ENCODE measurements at regions not wholly inside any gene's neighbourhood (a gene's known extent, or its start where the extent isn't known, plus 50 kb on each side); places are given as distances from the start of the nearest gene placed in this dataset.
A peak's percentile ranks its signal among the peaks of the same experiment; 100 is the strongest.

DNA sequence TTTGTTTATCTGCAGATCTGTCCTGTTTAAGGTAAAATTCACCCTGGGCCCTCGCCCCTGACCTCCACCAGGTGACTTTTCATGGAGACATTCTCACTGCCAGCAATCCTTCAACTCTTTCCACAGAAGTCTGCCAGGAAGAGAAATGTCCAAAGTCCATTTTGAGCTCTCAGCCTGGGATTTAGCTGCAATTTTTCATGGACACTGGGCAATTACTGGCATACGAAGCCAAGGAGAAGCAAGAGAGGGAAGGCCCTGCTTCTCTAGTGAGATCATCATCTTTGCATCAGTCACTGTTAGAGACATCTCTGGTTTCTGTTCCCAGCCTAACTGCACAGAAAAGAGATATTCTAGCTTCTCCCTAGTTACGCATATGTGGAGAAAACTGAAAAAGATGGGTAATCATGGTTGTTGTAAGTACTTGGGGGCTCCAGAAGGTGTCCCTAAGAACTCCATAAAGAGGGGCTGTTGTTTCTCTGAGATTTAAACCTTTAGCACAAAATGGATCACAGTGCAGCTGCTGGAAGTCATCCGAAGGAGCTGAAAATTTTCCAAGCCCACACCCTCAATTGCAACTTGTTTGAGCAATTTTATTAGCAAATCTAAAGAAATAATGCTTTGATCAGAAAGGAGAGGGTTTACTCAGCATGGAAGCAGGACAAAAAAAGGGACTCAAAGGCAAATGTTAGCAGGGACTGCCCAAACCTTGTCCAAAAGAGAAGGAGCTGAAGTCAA is 168.9 kb downstream of the SNX10 start:
- no peaks in the 10 kb centered on the region for H3K9me3 Mint-ChIP-seq
- no peaks in the 10 kb centered on the region for H3K9me3 ChIP-seq (ENCODE audit: low read depth)
- DNase-seq (ENCODE audit: low spot score): no peak
- peaks cover 2% of the 10 kb centered on the region for H3K36me3 Mint-ChIP-seq
- no peak overlapping the region for H2AFZ ChIP-seq (replicated peaks)
- peaks cover 3% of the 10 kb centered on the region for H3K27me3 Mint-ChIP-seq (ENCODE audit: insufficient read depth, low read depth)
- H3F3A ChIP-seq (ENCODE audit: low read depth): no peaks in the 10 kb centered on the region
- no peaks in the 10 kb centered on the region for H3K27me3 ChIP-seq
- no peak for TF ChIP-seq EZH2phosphoT487 (IDR thresholded peaks at IDR 0.05)
- TF ChIP-seq, protein P1, sequence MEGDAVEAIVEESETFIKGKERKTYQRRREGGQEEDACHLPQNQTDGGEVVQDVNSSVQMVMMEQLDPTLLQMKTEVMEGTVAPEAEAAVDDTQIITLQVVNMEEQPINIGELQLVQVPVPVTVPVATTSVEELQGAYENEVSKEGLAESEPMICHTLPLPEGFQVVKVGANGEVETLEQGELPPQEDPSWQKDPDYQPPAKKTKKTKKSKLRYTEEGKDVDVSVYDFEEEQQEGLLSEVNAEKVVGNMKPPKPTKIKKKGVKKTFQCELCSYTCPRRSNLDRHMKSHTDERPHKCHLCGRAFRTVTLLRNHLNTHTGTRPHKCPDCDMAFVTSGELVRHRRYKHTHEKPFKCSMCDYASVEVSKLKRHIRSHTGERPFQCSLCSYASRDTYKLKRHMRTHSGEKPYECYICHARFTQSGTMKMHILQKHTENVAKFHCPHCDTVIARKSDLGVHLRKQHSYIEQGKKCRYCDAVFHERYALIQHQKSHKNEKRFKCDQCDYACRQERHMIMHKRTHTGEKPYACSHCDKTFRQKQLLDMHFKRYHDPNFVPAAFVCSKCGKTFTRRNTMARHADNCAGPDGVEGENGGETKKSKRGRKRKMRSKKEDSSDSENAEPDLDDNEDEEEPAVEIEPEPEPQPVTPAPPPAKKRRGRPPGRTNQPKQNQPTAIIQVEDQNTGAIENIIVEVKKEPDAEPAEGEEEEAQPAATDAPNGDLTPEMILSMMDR (IDR thresholded peaks at IDR 0.05): no peak
- TF ChIP-seq EZH2 (IDR thresholded peaks at IDR 0.05): no peak
- H3K79me2 ChIP-seq (ENCODE audit: low read depth): no peaks in the 10 kb centered on the region
- H4K20me1 ChIP-seq (ENCODE audit: low read depth): no peaks in the 10 kb centered on the region
- no peak overlapping the region for H3K4me3 ChIP-seq
- no peak overlapping the region for H3K4me3 Mint-ChIP-seq
- H3K27ac ChIP-seq: no peak overlapping the region
- no peaks in the 10 kb centered on the region for H3K4me1 ChIP-seq
- no peak overlapping the region for H3K9ac ChIP-seq
- no peak overlapping the region for H3K4me2 ChIP-seq
- peaks cover 5% of the 10 kb centered on the region for H3K4me1 Mint-ChIP-seq
- no peaks in the 10 kb centered on the region for H3K36me3 ChIP-seq
- H3K27ac Mint-ChIP-seq: no peak overlapping the region

DNA sequence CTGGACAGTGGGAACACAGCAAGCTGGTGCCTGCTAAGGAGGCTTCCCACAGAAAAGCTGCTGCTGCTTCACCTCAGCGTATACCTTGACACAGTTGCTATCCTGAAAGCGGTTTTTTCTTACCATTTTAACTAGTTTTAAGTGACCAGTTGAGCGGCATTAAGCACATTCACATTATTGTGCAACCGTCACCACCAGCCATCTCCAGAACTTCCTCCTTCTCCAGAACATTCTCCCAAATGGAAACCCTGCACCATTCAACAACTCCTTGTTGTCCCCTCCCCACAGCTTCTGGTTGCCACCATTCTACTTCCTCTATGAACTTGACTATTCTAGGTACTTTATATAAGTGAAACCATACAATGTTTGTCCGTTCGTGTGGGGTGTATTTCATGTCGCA is 169.9 kb downstream of the SNX10 start:
- Mint-ChIP-seq H3K9me3 (no peaks in the 10 kb centered on the region), H3K4me3 (no peak overlapping the region), H3K27ac (peak overlapping the region; percentile 64), H3K4me1 (peaks cover 5% of the 10 kb centered on the region), H3K36me3 (peaks cover 2% of the 10 kb centered on the region), H3K27me3 (ENCODE audit: insufficient read depth, low read depth) (peaks cover 3% of the 10 kb centered on the region)
- Histone ChIP-seq H3K9me3 (ENCODE audit: low read depth) (no peaks in the 10 kb centered on the region), H3K4me2 (no peak overlapping the region), H2AFZ (replicated peaks) (no peak overlapping the region), H3K36me3 (no peaks in the 10 kb centered on the region), H3K9ac (no peak overlapping the region), H3K27me3 (no peaks in the 10 kb centered on the region), H3K4me1 (no peaks in the 10 kb centered on the region), H3K4me3 (no peak overlapping the region), H3K79me2 (ENCODE audit: low read depth) (no peaks in the 10 kb centered on the region), H3K27ac (no peak overlapping the region), H4K20me1 (ENCODE audit: low read depth) (no peaks in the 10 kb centered on the region), H3F3A (ENCODE audit: low read depth) (no peaks in the 10 kb centered on the region)
- TF ChIP-seq, protein P1 (IDR thresholded peaks at IDR 0.05): no peak
- TF ChIP-seq EZH2phosphoT487 (IDR thresholded peaks at IDR 0.05): no peak
- no peak for TF ChIP-seq EZH2 (IDR thresholded peaks at IDR 0.05)
- no peak for DNase-seq (ENCODE audit: low spot score)

DNA sequence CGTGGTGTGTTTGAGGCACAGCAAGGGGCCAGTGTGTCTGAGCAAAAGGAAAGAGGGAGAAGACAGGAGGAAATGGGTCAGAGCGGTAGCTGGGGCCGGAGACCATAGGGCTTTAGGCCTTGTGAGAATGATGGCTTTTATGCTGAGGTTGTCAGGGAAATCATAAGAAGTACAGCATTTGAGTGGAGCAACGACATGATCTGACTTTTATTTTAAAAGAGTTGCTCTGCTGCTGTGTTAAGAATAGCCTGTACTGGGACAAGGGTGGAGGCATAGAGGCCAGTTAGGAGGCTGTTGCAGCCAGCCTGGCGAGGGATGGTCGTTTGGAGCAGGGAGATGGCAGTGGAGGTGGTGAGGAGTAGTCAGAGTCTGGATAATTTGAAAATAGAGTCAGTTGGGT is 174.3 kb downstream of the SNX10 start:
- Mint-ChIP-seq H3K36me3 (peaks cover 2% of the 10 kb centered on the region), H3K4me3 (no peak overlapping the region), H3K27me3 (ENCODE audit: insufficient read depth, low read depth) (no peaks in the 10 kb centered on the region), H3K4me1 (peaks cover 8% of the 10 kb centered on the region), H3K9me3 (no peaks in the 10 kb centered on the region), H3K27ac (no peak overlapping the region)
- H3K36me3 ChIP-seq: no peaks in the 10 kb centered on the region
- H2AFZ ChIP-seq (replicated peaks): no peak overlapping the region
- no peak overlapping the region for H3K4me2 ChIP-seq
- TF ChIP-seq EZH2phosphoT487 (IDR thresholded peaks at IDR 0.05) (no peak), EZH2 (IDR thresholded peaks at IDR 0.05) (no peak)
- TF ChIP-seq, protein P1 (IDR thresholded peaks at IDR 0.05): no peak
- no peaks in the 10 kb centered on the region for H3F3A ChIP-seq (ENCODE audit: low read depth)
- H3K9me3 ChIP-seq (ENCODE audit: low read depth): no peaks in the 10 kb centered on the region
- no peak for DNase-seq (ENCODE audit: low spot score)
- H3K27ac ChIP-seq: no peak overlapping the region
- H3K4me3 ChIP-seq: no peak overlapping the region
- H3K27me3 ChIP-seq: no peaks in the 10 kb centered on the region
- no peaks in the 10 kb centered on the region for H3K4me1 ChIP-seq
- no peaks in the 10 kb centered on the region for H3K79me2 ChIP-seq (ENCODE audit: low read depth)
- H4K20me1 ChIP-seq (ENCODE audit: low read depth): no peaks in the 10 kb centered on the region
- H3K9ac ChIP-seq: no peak overlapping the region

Measured in neural progenitor cell (in vitro differentiated cells).